Cardiac muscle cell (in vitro differentiated cells and primary cell): ENCODE measurements at regions not wholly inside any gene's neighbourhood (a gene's known extent, or its start where the extent isn't known, plus 50 kb on each side); places are given as distances from the start of the nearest gene placed in this dataset.

Experiments used
- DNase-seq, 2 donors: peaks; one replicate each; pipeline versions ENCODE4 v3.0.0 to v3.0.0-alpha.2; 2010 to 2017; ENCODE audit warnings: low read depth in 1 of 2, low spot score in 1 of 2
- H3K27ac ChIP-seq: fragments of 200-600 bp; sonication (generic); 2 replicates; pipeline ENCODE4 v1.5.1; 2016
- H3K27me3 ChIP-seq: fragments of 200-600 bp; sonication (generic); 2 replicates; pipeline ENCODE4 v1.6.0; 2016; ENCODE audit warnings: control low read depth
- H3K36me3 ChIP-seq: fragments of 200-600 bp; sonication (generic); 2 replicates; pipeline ENCODE4 v1.5.1; 2016; ENCODE audit warnings: control low read depth
- H3K4me1 ChIP-seq: fragments of 200-600 bp; sonication (generic); 2 replicates; pipeline ENCODE4 v1.8.1; 2017; ENCODE audit warnings: low read depth, mild to moderate bottlenecking, mixed run types
- H3K4me3 ChIP-seq: fragments of 200-600 bp; sonication (generic); 2 replicates; pipeline ENCODE4 v1.5.1; 2016; ENCODE audit warnings: mild to moderate bottlenecking
- H3K9me3 ChIP-seq: fragments of 200-600 bp; sonication (generic); 2 replicates; pipeline ENCODE4 v1.5.1; 2017; ENCODE audit warnings: low read depth, mild to moderate bottlenecking, control low read depth
- TF ChIP-seq, protein P1 (sequence below): IDR thresholded peaks from 2 replicates; pipeline ENCODE4 v1.5.1; 2012; ENCODE audit warnings: low read depth, mild to moderate bottlenecking, low read length

DNA sequence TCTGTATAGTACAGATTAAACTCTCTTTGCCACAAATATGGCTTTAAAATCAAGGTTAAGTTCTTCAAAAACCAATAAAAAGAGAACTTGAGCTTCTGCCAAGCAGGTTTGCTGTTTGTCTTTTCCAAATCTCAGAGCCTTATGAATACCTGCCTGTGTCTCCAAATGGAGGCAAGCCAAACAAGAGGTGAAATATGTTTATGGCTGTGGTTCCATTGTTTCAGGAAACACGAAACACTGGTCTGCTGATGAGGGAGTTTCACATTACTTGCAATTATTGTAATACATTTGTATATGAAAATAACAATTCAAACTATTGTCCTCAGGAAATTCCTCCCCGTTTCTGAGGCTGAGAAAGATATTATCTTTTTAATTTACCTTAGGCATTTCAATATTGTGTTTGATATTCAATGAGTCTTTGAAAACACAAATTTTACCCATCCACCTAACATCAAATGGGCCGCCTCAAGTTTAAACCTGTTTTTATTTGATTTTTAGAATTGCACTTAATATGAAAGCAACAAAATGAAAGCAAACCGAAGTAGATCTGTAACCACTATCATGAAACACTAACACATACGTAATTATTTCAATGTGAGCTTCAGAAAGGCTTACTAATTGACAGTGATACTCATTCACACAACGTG lies 359.3 kb downstream of the HGF start:
- Histone ChIP-seq H3K4me1 (no peaks in the 10 kb centered on the region), H3K36me3 (no peaks in the 10 kb centered on the region), H3K4me3 (no peak overlapping the region), H3K9me3 (no peaks in the 10 kb centered on the region), H3K27ac (no peak overlapping the region), H3K27me3 (no peaks in the 10 kb centered on the region)
- TF ChIP-seq, protein P1, sequence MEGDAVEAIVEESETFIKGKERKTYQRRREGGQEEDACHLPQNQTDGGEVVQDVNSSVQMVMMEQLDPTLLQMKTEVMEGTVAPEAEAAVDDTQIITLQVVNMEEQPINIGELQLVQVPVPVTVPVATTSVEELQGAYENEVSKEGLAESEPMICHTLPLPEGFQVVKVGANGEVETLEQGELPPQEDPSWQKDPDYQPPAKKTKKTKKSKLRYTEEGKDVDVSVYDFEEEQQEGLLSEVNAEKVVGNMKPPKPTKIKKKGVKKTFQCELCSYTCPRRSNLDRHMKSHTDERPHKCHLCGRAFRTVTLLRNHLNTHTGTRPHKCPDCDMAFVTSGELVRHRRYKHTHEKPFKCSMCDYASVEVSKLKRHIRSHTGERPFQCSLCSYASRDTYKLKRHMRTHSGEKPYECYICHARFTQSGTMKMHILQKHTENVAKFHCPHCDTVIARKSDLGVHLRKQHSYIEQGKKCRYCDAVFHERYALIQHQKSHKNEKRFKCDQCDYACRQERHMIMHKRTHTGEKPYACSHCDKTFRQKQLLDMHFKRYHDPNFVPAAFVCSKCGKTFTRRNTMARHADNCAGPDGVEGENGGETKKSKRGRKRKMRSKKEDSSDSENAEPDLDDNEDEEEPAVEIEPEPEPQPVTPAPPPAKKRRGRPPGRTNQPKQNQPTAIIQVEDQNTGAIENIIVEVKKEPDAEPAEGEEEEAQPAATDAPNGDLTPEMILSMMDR = no peak
- no peak for DNase-seq

DNA sequence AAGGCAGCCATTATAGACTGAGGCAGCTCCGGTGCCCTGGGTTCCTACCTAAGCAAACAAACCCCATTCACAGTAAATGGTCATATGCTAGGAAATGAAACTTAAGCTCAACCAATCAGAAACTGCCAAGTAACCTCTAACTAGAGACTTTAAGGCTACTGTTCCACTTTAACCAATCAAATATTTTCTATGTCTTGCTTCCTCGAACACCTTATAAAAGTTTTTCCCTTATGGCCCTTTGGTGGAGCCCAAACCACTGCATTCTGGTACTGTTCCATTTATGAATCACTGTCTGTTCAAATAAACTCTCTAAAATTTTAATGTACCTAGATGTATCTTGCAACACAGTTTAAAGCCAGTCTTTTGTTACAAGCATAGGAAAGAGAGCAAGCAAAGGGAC lies 361.1 kb downstream of the HGF start:
- Histone ChIP-seq H3K4me1 (no peaks in the 10 kb centered on the region), H3K9me3 (no peaks in the 10 kb centered on the region), H3K27ac (no peak overlapping the region), H3K27me3 (no peaks in the 10 kb centered on the region), H3K36me3 (no peaks in the 10 kb centered on the region), H3K4me3 (no peak overlapping the region)
- DNase-seq = no peak
- TF ChIP-seq, protein P1 = no peak

DNA sequence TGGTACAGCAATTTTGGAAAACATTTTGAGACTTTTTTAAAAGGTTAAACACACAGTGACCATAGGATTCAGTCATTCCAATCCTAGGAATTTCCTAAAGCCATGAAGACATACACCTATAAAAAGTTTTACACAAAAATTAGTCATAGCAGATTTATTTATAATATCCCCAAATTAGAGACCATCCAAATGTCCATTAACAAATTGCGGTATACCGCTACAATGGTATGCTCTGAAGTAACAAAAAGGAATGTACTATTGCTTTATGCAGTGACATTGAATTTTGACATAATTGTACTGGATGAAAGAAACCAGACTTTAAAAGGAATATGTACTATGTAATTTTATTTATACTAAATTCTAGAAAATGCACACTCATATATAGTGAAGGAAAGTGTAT lies 362.8 kb downstream of the HGF start:
- TF ChIP-seq, protein P1 = no peak
- H3K36me3 ChIP-seq = no peaks in the 10 kb centered on the region

DNA sequence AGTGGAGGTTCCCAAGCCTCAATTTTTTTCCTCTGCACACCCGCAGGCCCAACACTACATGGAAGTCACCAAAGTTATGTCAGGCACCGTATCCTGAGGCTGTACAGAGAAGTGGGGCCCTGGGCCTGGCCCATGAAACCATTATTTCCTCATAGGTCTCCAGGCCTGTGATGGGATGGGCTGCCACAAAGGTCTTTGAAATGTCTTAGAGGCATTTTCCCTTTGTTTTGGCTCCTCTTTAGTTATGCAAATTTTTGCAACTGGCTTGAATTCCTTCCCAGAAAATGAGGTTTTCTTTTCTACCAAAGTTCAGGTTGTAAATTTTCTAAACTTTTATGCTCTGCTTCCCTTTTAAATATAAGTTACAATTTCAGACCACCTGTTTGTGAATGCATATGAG lies 365.2 kb downstream of the HGF start:
- TF ChIP-seq, protein P1 = no peak
- no peak for DNase-seq
- Histone ChIP-seq H3K36me3 (no peaks in the 10 kb centered on the region), H3K27me3 (no peaks in the 10 kb centered on the region), H3K27ac (no peak overlapping the region), H3K4me1 (peaks cover 3% of the 10 kb centered on the region), H3K9me3 (no peaks in the 10 kb centered on the region), H3K4me3 (no peak overlapping the region)

More for the DNA sequence above, 362.8 kb downstream of the HGF start:
- no peaks in the 10 kb centered on the region for H3K27me3 ChIP-seq
- no peak overlapping the region for H3K4me3 ChIP-seq
- no peak for DNase-seq
- peaks cover 3% of the 10 kb centered on the region for H3K4me1 ChIP-seq
- no peak overlapping the region for H3K27ac ChIP-seq
- no peaks in the 10 kb centered on the region for H3K9me3 ChIP-seq

DNA sequence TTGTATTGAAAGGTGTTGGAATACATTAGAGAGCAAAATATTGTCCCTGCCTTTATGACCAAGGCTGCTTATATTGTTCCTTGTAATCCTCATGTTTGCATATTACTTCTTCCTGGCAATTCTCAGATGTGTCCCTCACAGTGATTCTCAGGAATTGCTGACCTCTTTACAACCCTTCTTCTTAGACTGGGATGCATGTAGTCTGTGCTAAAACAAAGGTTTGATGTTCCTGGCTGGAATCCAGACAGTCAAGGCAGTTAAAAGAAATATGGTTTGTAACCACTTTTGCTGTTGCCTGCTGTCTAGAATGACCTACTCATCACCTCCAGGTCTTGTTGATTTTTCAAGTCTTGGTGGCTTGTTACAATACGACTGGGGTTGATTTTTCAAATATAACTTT lies 367.6 kb downstream of the HGF start:
- Histone ChIP-seq H3K9me3 (no peaks in the 10 kb centered on the region), H3K27ac (no peak overlapping the region), H3K4me1 (peaks cover 3% of the 10 kb centered on the region), H3K27me3 (no peaks in the 10 kb centered on the region), H3K4me3 (no peak overlapping the region), H3K36me3 (no peaks in the 10 kb centered on the region)
- DNase-seq = peak in 1 of 2 donors; percentile 44
- TF ChIP-seq, protein P1 = no peak
